ENCODE measurements at regions not wholly inside any gene's neighbourhood (a gene's known extent, or its start where the extent isn't known, plus 50 kb on each side); places are given as distances from the start of the nearest gene placed in this dataset.

DNA sequence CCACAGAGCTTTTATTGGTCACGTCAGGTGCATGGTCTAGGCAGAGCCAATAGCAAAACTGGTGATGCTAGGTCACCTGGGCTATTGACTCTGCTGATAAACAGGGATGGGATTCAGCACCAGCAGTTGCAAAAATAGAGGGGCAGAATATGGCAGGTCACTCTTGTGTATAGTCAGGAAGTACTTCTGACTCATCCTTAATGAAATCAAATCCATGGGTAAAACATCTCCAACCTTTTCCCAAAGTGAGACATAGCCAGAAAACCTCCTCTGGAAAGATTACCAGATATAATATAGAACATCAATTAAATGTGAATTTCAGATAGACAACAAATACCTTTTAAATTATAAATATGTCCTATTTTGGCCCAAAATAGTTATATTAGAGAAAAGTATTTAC, 383.2 kb downstream of the METTL15 start:
- DNase-seq (ENCODE audit: low read depth, low spot score), result no peak

DNA sequence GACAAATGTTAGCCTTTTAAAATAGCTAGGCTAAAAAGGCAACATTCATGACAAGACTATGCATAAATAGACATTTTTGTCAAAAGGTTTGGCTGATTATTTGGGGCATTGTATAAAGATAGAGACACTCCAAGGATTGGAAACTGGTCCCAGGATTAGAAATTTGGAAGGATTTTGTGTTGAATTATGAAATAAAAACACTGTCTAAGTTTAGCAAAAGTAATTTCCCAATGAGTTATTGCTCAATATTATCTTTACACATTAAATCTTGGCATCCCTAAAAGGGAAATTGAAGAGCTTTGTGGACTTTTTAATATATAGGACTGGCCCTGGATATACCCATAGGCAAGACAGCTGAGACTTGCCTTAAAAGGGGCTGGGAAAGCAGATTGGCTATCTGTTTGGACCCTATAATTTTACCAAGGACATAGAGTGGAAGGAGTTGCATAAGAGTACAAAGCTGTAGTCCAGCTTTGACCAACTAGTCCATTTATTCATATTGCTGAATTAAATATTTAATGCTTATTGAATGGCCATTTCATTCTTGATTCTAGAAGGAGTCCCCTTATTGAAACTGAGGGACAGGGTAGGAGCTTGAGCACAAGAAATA, 382.7 kb downstream of the METTL15 start:
- DNase-seq (ENCODE audit: low read depth, low spot score), result no peak

DNA sequence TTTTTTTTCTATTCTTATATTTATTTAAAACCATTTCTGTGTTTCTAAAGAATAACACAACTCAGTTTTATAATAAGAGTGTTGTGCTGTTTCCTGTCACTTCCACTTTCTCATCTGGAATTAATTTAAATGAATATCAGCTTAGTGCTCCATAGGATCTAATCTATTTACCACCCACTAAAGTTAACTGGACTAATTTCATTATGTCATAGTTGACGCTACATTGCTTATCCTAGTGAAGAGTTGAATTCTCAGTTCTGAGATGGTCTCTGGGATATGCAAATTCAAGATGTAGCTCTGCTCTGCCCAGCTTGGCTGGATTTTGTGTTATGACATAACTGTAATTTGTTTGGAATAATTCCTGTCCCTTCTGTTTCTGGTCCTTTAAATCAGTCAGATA, 380.1 kb downstream of the METTL15 start:
- no peak for DNase-seq (ENCODE audit: low read depth, low spot score)

DNA sequence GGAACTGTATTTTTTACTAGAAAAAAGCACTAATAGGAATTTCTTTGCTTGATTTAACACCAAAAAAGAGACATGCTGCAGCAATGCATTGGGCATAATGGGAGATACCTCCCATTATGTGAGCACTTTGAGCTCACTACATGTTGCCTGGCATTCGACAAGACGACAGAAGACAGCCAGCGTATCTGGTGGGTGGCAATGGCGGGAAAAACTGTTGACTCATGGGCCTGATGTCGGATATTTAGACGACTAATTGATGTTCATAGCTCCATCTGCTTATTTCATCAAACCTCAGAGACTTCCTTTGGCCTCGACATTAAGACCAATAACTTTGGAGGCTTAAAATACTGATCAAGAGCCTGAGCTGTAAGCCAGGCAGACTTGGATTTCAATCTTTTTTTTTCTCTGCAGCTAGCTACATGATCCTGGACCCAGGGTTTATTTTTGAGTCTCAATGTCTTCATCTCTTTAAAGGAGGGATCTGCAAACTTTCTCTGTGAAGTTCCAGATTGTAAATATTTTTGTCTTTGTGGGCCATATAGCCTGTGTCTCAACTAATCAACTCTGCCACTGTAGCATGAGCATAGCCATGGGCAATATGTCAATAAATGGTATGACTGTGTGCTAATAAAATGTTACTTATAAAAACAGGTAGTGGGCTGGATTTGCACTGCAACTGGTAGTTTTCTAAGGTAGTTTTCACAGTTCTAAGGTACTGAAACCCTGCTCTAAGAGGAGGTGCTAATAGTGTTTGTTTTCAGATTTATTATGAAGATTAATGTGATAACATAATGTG, 375.1 kb downstream of the METTL15 start:
- no peak for DNase-seq (ENCODE audit: low read depth, low spot score)

DNA sequence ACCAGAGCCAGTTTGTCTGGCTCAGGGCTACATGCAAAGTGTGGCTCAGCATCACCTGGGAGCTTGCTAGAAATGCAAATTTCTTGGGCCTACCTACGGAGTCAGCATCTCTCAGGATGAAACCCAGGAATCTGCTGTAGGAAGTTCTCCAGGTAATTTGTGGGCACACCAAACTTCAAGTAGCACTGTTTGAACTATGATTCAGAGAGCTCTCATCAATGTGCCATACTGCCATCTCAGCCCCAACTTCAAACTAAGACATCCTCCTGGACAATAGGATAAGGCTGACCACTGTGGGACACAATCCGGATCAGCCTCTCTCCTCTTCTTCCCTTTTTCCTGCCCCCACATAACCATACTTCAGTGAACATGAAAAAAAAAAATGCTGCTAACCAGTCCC, 374.5 kb downstream of the METTL15 start:
- no peak for DNase-seq (ENCODE audit: low read depth, low spot score)

DNA sequence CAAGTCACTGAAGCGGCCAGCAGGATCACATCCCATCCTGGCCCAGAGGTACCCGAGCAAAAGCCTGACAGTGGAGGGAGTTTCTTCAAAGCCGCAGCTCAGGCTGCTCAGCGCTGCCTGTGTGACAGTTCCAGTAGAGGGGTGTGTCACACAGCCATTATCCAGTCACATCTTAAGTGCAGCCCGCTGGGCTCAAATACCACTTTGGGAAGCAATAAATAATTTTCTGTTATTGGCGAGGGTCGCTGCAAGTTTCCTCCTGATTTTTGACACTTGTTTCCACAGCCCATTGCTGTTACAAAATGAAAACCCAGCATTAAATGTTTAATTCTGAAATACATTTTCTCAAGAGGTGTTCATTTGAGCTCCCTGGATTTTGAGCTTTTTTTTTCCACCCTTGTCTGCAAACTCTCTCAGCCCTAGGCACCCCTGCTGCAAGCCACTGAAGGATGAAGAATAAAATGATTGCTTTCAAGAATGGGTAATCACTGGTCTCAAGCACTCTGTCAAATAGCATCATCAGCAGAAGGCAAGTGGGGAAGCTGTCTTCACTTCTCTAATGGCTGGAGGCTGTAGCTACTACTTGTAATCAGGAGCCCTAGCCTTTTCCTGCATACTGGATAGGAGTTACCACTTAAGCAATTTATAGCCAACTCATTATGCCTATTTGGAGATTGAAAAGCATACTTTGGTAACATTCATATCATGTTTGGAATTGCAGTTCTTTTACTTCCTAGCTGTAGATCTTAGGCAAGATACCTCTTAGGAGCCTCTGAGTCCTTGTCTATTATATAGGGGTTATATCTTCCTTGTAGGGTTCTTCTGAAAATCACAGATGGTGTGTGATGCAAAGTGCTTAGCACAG, 373.7 kb downstream of the METTL15 start:
- no peak for DNase-seq (ENCODE audit: low read depth, low spot score)

DNA sequence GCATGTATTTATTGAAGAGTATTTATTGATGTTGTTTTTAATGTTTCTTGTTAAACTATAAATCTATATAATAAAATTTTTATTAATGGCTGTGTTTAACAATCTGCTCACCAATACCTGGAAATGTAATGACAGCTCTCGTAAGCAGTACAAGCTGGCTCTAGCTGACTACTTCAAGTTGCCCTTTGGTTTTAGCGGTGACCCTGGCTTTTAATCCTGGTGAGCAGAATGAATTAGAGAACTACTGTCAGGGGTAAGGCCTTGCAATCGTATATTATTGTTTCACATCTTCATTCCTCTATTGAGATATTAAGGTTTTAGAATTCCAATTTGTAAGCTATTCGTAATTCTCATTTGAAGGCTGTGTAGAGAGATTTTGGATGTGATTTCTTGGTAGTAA, 372.2 kb downstream of the METTL15 start:
- no peak for DNase-seq (ENCODE audit: low read depth, low spot score)

DNA sequence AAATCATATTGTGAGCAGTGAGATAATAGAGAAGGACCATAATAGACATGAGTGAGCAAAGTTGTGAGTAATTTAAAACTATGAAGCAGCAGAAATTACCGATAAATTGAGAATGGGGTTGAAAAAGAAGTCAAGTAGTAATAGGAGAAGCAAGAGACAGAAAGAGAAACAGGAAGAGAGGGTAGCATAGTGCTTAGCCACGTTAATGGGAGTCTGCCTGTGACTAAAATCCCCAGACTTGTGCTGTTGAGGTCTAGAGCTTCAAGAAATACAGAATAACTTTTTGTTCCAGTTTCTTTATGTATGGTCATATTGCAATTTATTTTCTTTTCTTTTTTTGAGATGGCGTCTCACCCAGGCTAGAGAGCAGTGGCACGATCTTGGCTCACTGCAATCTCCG, 368.7 kb downstream of the METTL15 start:
- DNase-seq (ENCODE audit: low read depth, low spot score), result no peak

DNA sequence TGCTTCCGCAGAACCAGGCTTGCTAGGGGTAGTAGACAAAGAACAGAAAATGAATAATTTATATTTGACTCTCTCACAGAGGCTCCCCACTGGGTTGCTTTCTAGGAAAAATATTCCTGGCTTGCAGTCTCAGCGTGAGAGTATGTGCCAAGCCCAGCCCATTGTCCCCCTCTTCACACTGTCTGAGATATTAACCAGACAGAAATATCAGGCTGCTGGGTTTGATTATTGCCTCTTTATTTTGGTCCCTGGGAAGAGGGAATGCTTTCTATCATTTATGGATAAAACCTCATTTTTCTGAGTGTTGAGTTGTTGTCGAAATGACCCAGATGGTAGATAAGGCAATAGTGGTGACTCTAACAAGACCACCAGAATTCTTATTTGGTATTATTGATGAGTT, 367.9 kb downstream of the METTL15 start:
- peak; percentile 29 for DNase-seq (ENCODE audit: low read depth, low spot score)

DNA sequence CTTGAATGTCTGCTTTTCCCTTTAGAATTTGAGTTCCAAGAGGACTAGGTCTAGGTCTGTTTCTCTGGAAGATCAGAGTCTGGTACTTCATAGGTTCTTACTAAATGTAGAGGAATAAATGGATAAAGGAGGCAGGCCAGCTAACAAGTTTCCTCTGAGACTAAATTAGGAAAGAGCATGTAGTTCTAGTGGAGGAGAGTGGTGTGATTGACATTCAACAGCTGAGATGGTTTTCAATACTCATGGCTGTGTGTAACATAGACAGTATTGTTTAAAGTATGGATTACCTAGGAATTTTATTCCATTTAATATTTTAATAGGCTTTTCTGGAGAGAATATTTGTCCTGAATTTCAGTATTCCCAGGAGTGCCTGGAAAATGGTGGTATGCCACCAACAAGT, 364.7 kb downstream of the METTL15 start:
- no peak for DNase-seq (ENCODE audit: low read depth, low spot score)

DNA sequence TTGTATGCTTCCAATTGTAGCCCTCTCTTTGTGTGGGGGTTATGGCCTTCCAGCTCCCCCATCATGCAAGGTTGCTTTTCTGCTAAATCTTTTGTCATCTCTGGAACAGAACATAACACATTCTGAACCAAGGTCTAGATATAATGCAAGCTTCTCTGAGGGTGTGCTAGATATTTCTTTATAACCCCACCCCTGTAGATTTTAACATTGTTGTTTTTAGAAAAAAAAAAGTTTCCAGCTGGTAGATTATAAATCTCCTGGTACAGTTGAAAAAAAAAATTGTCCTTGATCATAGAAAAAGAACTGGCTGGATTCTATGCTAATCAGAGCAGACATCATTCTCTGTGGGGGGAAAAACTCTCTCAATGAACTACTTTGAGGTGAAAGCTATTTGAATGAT, 363.3 kb downstream of the METTL15 start:
- DNase-seq (ENCODE audit: low read depth, low spot score), result no peak

DNA sequence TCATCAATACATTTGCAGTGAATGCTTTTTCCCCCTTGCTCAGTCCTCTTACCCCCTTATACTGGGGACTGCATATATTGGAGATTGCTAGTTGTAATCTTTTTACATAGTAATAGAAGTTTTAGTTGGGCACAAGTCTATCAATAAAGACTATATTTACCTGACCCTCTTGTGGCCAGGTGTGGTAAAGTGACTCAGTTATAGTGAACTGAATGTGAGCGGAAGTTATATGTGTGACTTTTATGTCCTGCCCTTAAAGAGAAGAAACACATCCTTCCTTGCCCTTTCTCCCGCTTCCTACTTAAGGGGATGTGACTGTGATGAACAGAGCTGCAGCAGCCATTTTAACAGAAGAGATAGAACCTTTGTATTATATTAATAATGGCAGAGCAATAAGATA, 362.0 kb downstream of the METTL15 start:
- DNase-seq (ENCODE audit: low read depth, low spot score), result no peak

DNA sequence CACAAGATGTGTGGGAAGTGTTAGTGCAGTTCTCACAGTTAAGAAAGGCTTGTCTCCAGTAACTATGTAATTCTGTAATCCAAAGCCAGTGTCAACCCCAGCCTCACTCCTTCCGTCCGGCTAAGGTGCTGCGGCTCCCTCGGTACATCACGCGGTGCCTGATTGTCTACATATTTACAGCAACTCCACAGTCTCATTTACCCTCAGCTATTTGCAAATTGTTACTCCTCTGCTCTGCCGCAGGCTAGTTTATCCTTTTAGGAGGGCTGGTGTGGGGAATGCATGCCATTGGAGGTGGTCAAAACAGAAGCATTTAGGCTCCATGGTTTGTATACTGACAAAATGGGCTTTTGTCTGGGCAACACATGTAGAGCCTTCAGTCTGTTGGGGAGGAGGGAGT, 358.3 kb downstream of the METTL15 start:
- DNase-seq (ENCODE audit: low read depth, low spot score), result no peak

DNA sequence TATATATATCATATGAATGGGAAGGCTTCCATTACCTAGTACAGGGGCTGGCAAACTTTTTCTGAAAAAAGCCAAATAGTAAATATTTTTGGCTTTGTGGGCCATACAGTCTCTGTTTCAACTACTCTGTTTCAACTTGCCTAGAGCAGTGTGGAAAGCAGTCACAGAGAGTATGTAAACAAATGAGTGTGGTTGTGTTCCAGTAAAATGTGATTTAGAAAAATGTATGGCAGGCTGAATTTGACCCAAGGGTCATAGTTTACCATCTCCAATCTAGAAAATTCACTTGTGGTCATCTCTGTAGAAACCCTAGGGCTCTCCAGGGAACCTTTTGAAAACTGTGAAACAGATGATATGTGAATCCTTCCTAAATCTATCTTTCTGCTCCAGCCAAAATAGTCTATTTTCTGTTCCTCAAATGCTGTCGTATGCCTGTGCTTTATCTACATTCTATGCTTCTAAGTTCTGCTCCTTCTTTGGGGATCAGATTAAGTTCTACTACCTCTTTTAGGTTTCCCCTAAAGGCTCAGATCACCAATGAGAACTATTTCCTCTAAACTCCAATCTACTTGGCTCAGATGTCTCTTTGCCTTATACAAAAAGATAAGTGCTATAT, 356.2 kb downstream of the METTL15 start:
- DNase-seq (ENCODE audit: low read depth, low spot score), result peak; percentile 12

DNA sequence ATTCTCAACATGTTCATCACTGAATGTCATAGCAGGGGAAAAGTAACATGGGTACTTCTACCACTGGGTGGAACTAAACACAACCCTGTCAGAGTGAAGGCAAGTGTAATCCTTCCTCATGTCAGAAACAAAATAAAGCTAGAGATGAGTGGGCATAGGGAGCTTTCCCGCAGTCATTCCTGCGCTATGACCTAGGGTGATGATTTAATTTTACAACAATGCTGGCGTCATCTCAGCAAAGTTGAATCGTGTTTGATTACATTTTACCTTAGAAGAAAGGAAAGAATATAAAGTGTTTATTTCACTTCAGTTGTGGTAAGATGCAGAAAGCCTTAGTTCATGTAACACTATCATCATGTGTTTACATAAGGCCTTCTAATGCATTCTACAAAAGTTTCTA, 355.6 kb downstream of the METTL15 start:
- peak; percentile 40 for DNase-seq (ENCODE audit: low read depth, low spot score)

DNA sequence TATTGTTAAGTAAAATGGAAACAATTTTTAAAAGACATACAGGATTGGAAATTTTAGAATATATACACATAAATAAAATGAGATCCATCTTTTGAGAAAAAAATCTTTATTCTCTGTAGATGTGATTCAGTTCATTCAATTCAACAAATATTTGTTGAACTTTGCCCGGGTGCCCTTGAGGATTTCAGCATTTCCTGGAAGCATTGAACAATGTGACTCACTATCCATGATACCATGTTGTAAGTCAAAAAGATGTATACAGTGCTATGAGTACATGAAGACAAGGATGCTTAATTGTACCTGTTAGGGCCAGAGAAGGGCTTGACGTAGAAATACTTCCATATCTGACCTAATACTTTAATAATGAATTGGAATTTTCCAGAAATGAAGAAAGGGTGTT, 353.7 kb downstream of the METTL15 start:
- no peak for DNase-seq (ENCODE audit: low read depth, low spot score)

DNA sequence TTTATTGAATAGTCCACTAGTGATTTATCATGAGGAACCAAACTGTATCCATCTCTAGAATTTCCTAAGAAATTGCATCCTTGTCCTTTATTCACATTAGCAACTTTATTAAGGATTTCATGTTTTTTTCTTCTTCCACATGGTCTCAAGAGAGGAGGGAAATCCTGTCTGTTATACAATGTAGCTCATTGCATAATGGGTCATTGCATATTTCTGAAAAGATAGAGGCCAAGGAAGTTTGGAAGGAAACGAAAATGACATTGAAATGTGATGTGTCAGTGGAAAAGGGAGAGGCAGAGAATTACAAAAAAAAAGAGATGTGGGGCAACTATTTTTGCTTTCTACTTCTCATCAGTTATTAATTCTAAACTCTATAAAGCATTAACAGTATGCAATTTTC, 353.1 kb downstream of the METTL15 start:
- no peak for DNase-seq (ENCODE audit: low read depth, low spot score)

DNA sequence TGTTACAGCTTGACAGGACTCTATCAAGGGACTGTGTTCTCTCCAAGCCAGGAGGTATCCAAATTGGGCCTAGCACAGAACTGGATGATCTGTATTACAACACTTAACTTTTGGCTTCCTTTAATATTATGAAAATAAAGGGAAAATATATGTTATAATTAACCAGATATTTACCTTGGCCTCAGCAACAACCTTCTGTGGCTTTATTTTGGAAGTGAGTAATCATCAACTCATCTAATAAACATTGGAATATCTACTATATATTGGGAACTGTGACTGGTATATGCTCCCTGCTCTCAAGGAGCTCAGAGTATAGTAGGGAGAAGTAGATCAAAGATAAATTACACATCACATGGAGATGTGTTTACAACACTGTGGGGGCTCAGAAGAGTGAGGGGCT, 352.2 kb downstream of the METTL15 start:
- no peak for DNase-seq (ENCODE audit: low read depth, low spot score)

DNA sequence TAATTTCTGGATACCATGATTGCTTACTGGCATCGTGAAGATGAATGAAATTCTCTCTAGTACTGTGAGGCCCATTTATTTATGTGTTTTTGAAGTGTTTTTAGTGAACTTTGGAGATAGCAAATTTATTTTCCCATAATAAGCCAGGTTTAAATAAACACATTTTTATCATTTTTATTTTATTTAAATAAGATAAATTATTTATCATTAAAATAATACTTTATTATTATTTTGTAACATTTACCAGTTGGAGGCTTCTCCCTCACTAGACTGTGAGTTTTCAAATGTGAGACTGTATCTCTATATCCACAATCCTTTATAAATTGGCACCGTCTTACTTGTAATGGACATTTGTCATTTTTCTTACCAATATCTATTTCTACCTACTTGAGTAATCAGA, 351.7 kb downstream of the METTL15 start:
- DNase-seq (ENCODE audit: low read depth, low spot score), result no peak

DNA sequence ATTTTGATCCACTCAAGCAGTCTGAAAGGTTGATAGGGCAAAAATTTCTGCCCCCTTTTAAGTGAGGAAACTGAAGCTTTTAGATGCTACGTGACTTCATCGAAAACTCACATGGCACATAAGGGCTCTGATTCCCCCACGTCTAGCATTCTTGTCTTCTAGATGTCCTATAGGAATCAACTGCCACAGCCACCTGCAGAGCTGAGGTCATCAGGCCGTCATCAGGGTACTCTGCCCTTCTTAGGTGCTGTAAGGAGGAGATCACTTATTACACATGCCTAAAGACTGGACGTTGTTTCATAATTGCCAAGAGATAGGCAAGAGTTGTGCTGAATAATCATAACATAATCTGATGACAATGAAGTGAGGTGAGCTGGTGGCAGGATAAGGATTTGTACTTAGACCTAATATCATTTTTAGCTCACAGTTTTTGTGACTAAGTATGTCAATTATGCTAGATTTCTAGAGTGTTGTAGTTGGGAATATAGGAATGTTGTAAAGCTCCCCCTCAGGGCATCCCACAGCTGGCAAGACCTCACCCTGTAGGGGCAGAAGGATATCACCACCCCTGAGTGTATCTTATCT, 349.4 kb downstream of the METTL15 start:
- DNase-seq (ENCODE audit: low read depth, low spot score), result no peak

DNA sequence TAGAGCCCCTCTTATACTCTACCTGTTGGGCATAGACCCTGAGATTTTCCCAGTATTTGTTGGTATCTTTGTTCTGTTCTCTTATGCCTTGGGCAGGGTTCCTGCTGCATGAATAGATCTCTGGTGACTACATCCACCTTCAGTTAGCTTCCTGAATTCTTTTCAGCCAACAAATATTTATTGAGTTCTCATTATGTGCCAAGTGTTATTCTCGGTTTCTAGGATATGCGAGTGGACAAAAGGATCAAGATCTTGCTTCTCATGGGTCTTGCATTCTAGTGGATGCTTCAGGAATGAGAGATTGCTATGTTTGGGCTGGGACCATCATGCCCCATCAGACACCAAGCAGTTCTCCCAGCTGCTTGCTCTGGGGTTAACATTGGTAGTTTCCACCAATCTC, 340.0 kb downstream of the METTL15 start:
- peak; percentile 28 for DNase-seq (ENCODE audit: low read depth, low spot score)

DNA sequence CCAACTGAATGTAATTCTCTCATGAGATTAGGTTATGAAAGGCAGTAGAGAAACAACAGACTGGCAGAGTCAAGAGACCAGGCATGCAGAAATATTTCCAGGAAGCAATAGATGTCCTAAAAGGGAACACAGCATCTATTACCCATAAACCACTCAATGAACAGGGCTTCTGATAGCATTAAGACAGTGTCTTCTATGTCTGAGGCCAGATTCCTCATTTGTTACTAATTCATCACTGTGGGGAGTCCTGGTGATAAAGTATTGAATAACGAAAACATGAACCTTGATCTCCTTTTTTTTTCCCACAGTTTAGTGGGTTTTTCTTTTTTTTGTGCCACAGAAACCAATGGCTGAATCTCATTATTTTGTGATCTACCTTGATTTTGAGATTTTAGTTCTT, 339.0 kb downstream of the METTL15 start:
- peak; percentile 43 for DNase-seq (ENCODE audit: low read depth, low spot score)
